H1 (cell line): ENCODE measurements at regions not wholly inside any gene's neighbourhood (a gene's known extent, or its start where the extent isn't known, plus 50 kb on each side); places are given as distances from the start of the nearest gene placed in this dataset.

Source experiments
- CTCF ChIA-PET: fragments of 300-600 bp; sonication (Branson Sonifier 250); formaldehyde crosslinking; loops from one replicate; lab custom pipeline; 2021; ENCODE audit not compliant: partially characterized antibody; lab: Charles Lee
- POLR2A ChIA-PET: fragments of 300-600 bp; sonication (Branson Sonifier 250); formaldehyde crosslinking; loops from one replicate; lab custom pipeline; 2021; ENCODE audit warnings: inconsistent platforms; ENCODE audit not compliant: partially characterized antibody; lab: Charles Lee
- DNase-seq, 2 experiments: peaks; one replicate each; pipeline versions ENCODE4 v3.0.0 to v3.0.0-alpha.2; 2010 to 2022; ENCODE audit warnings: low spot score in 2 of 2, low read depth in 1 of 2, mixed read lengths in 1 of 2
- FAIRE-seq: peaks from 2 replicates; lab custom pipeline; 2011; peaks lifted over from hg19 to GRCh38; lab: Jason Lieb, UNC
- H2AFZ ChIP-seq: 2 replicates; pipeline ENCODE4 v1.8.1; 2012; ENCODE audit warnings: low read length, inconsistent platforms
- H2AK5ac ChIP-seq: 2 replicates; pipeline ENCODE4 v1.6.1; 2013; ENCODE audit warnings: low read depth, low read length
- H2BK120ac ChIP-seq: replicated peaks from 2 replicates; pipeline ENCODE3; 2013; ENCODE audit warnings: low read depth, low read length, inconsistent platforms
- H2BK12ac ChIP-seq: 2 replicates; pipeline ENCODE4 v1.6.1; 2013; ENCODE audit warnings: low read depth, low read length
- H2BK15ac ChIP-seq: 2 replicates; pipeline ENCODE4 v1.6.1; 2013; ENCODE audit warnings: low read length
- H2BK20ac ChIP-seq: 2 replicates; pipeline ENCODE4 v1.6.1; 2013; ENCODE audit warnings: low read length
- H2BK5ac ChIP-seq: 2 replicates; pipeline ENCODE4 v1.6.1; 2013; ENCODE audit warnings: low read depth, low read length
- H3K14ac ChIP-seq: 2 replicates; pipeline ENCODE4 v1.6.1; 2013; ENCODE audit warnings: inconsistent platforms; ENCODE audit not compliant: insufficient read length
- H3K18ac ChIP-seq: 2 replicates; pipeline ENCODE4 v1.6.1; 2013; ENCODE audit warnings: low read length; ENCODE audit errors: extremely low read depth
- H3K23ac ChIP-seq: 2 replicates; pipeline ENCODE4 v1.6.1; 2013; ENCODE audit warnings: inconsistent platforms; ENCODE audit not compliant: insufficient read length
- H3K23me2 ChIP-seq: 2 replicates; pipeline ENCODE4 v1.6.1; 2013; ENCODE audit warnings: low read depth, low read length
- H3K27ac ChIP-seq: 2 replicates; pipeline ENCODE4 v1.6.1; 2011; ENCODE audit warnings: low read depth, low read length, inconsistent platforms
- H3K27me3 ChIP-seq, 4 experiments: replicated peaks in 1 of 4; 1 replicate in 1 of 4; 2 replicates in 3 of 4; pipeline versions ENCODE4 v1.6.1 to v1.8.1; 2011 to 2013; ENCODE audit warnings: low read length in 3 of 4, mild to moderate bottlenecking in 3 of 4, inconsistent platforms in 2 of 4, mixed read lengths in 2 of 4, moderate library complexity in 1 of 4; ENCODE audit not compliant: control insufficient read depth in 3 of 4, insufficient read depth in 3 of 4; ENCODE audit errors: extremely low read depth in 1 of 4
- H3K36me3 ChIP-seq, 4 experiments: 2 replicates each; pipeline versions ENCODE4 v1.6.1 to v1.8.1; 2011 to 2013; ENCODE audit warnings: mild to moderate bottlenecking in 4 of 4, low read length in 3 of 4, moderate library complexity in 2 of 4, control low read depth in 1 of 4, inconsistent platforms in 1 of 4; ENCODE audit not compliant: insufficient read depth in 4 of 4, control insufficient read depth in 2 of 4
- H3K4ac ChIP-seq: replicated peaks from 2 replicates; pipeline ENCODE3; 2013; ENCODE audit warnings: low read length, low read depth, mixed read lengths, inconsistent platforms; ENCODE audit not compliant: insufficient read length
- H3K4me1 ChIP-seq, 4 experiments: replicated peaks in 1 of 4; 1 replicate in 1 of 4; 2 replicates in 3 of 4; pipeline versions ENCODE4 v1.6.1 to v1.8.1; 2011 to 2013; ENCODE audit warnings: low read length in 3 of 4, inconsistent platforms in 2 of 4, mixed read lengths in 1 of 4; ENCODE audit not compliant: insufficient read depth in 4 of 4, control insufficient read depth in 3 of 4
- H3K4me2 ChIP-seq, 2 experiments: 2 replicates each; pipeline versions ENCODE4 v1.6.1 to v1.8.1; 2011 to 2013; ENCODE audit warnings: low read depth in 2 of 2, low read length in 2 of 2, control low read depth in 1 of 2, inconsistent platforms in 1 of 2, mild to moderate bottlenecking in 1 of 2; ENCODE audit not compliant: insufficient read depth in 1 of 2
- H3K4me3 ChIP-seq, 4 experiments: fragments of 200-600, 300-600 bp in 1 of 4; sonication (generic), shearing (Covaris generic), sonication (Bioruptor Twin) in 1 of 4; 2 replicates each; pipeline versions ENCODE4 v1.5.1 to v1.8.1; 2011 to 2016; ENCODE audit warnings: low read length in 4 of 4, low read depth in 3 of 4, control low read depth in 2 of 4, inconsistent platforms in 2 of 4, mild to moderate bottlenecking in 2 of 4, mixed read lengths in 1 of 4, moderate library complexity in 1 of 4; ENCODE audit not compliant: insufficient read depth in 2 of 4; ENCODE audit errors: extremely low read depth in 1 of 4
- H3K56ac ChIP-seq: replicated peaks from 2 replicates; pipeline ENCODE3; 2013; ENCODE audit warnings: low read depth, mild to moderate bottlenecking, mixed read lengths, low read length, inconsistent platforms; ENCODE audit not compliant: insufficient read length
- H3K79me1 ChIP-seq: 2 replicates; pipeline ENCODE4 v1.6.1; 2013; ENCODE audit warnings: low read depth, low read length, control low read depth
- H3K79me2 ChIP-seq, 2 experiments: 2 replicates each; pipeline versions ENCODE4 v1.6.1 to v1.8.1; 2012 to 2013; ENCODE audit warnings: low read length in 2 of 2, mild to moderate bottlenecking in 2 of 2, inconsistent platforms in 1 of 2; ENCODE audit not compliant: insufficient read depth in 2 of 2, control insufficient read depth in 1 of 2
- H3K9ac ChIP-seq, 4 experiments: replicated peaks in 1 of 4; 1 replicate in 1 of 4; 2 replicates in 3 of 4; pipeline versions ENCODE4 v1.6.1 to v1.8.1; 2011 to 2013; ENCODE audit warnings: low read depth in 3 of 4, low read length in 3 of 4, control low read depth in 2 of 4, mild to moderate bottlenecking in 2 of 4, moderate library complexity in 2 of 4, inconsistent platforms in 1 of 4; ENCODE audit errors: extremely low read depth in 1 of 4
- H3K9me3 ChIP-seq, 2 experiments: 2 replicates each; pipeline versions ENCODE4 v1.6.1 to v1.8.1; 2012 to 2013; ENCODE audit warnings: mild to moderate bottlenecking in 2 of 2, moderate library complexity in 2 of 2, control low read depth in 1 of 2, inconsistent platforms in 1 of 2, low read depth in 1 of 2, low read length in 1 of 2, mixed read lengths in 1 of 2; ENCODE audit not compliant: insufficient read depth in 2 of 2
- H4K20me1 ChIP-seq, 2 experiments: replicated peaks in 1 of 2; 2 replicates each; pipeline versions ENCODE3 to v1.8.1; 2011 to 2013; ENCODE audit warnings: inconsistent platforms in 2 of 2, low read length in 2 of 2, mild to moderate bottlenecking in 1 of 2; ENCODE audit not compliant: insufficient read depth in 2 of 2, control insufficient read depth in 1 of 2
- H4K5ac ChIP-seq: 2 replicates; pipeline ENCODE4 v1.6.1; 2013; ENCODE audit warnings: low read length, low read depth, mixed read lengths, inconsistent platforms; ENCODE audit not compliant: insufficient read length
- H4K8ac ChIP-seq: 2 replicates; pipeline ENCODE4 v1.8.0; 2013; ENCODE audit warnings: mild to moderate bottlenecking, moderate library complexity, low read length, inconsistent platforms; ENCODE audit not compliant: insufficient read depth; ENCODE audit errors: extremely low read depth
- H4K91ac ChIP-seq: replicated peaks from 2 replicates; pipeline ENCODE3; 2013; ENCODE audit warnings: low read length, mixed read lengths, inconsistent platforms; ENCODE audit not compliant: insufficient read length
- BRCA1 ChIP-seq: IDR thresholded peaks from 2 replicates; pipeline ENCODE4 v1.6.1; 2012; ENCODE audit warnings: low read depth, low read length, improper control_type of control experiment
- CBX5 ChIP-seq: fragments of 300-800, 300-1000 bp; sonication (generic); IDR thresholded peaks from 2 replicates; pipeline ENCODE4 v1.7.1; 2016; ENCODE audit warnings: antibody characterized with exemption, low read length, low read depth
- CBX8 ChIP-seq: fragments of 300-800, 300-1000 bp; sonication (generic); IDR thresholded peaks from 2 replicates; pipeline ENCODE4 v1.7.1; 2016; ENCODE audit warnings: low read depth, low read length, borderline replicate concordance
- CHD2 ChIP-seq: IDR thresholded peaks from 2 replicates; pipeline ENCODE4 v1.6.1; 2012; ENCODE audit warnings: low read length, improper control_type of control experiment
- CTBP2 ChIP-seq: IDR thresholded peaks from 2 replicates; pipeline ENCODE4 v1.7.0; 2011; ENCODE audit warnings: borderline replicate concordance, mild to moderate bottlenecking, moderate library complexity, mixed read lengths, low read length; ENCODE audit not compliant: insufficient read depth, insufficient read length
- JUND ChIP-seq: IDR thresholded peaks from 2 replicates; pipeline ENCODE4 v1.6.1; 2011; ENCODE audit warnings: mild to moderate bottlenecking, improper control_type of control experiment, low read length
- KDM1A ChIP-seq: fragments of 200-600, 300-600 bp; sonication (generic); IDR thresholded peaks from 2 replicates; pipeline ENCODE4 v1.7.1; 2016; ENCODE audit warnings: mild to moderate bottlenecking, low read length, borderline replicate concordance
- KDM4A ChIP-seq: IDR thresholded peaks from one replicate; pipeline ENCODE4 v1.7.1; 2012; ENCODE audit warnings: low read depth, mild to moderate bottlenecking, moderate library complexity, low read length, inconsistent platforms; ENCODE audit not compliant: severe bottlenecking
- PHF8 ChIP-seq: fragments of 200-600 bp; sonication (generic); conservative IDR thresholded peaks from 2 replicates; pipeline ENCODE4 v1.7.1; 2012; ENCODE audit warnings: low read depth, mild to moderate bottlenecking, inconsistent platforms, low read length, moderate library complexity
- POU5F1 ChIP-seq: IDR thresholded peaks from 2 replicates; pipeline ENCODE4 v1.6.1; 2011; ENCODE audit warnings: low read depth, mild to moderate bottlenecking, low read length, moderate library complexity
- RNF2 ChIP-seq: fragments of 200-900, 300-1000 bp; sonication (generic); IDR thresholded peaks from 2 replicates; pipeline ENCODE4 v1.7.1; 2016; ENCODE audit warnings: borderline replicate concordance, low read depth, mild to moderate bottlenecking, antibody characterized with exemption, low read length; ENCODE audit not compliant: poor library complexity, severe bottlenecking; ENCODE audit errors: missing control alignments
- WGBS, 2 experiments: shearing (Covaris generic) in 1 of 2; methylation state at CpG; one replicate each; pipeline versions ENCODE4 v1.1.6 to v1.1.7; 2013 to 2015; ENCODE audit warnings: low lambda C conversion rate in 2 of 2, mixed read lengths in 2 of 2, inconsistent platforms in 1 of 2, low coverage in 1 of 2, missing lambda C conversion rate in 1 of 2; ENCODE audit not compliant: insufficient replicate concordance in 2 of 2, insufficient coverage in 1 of 2, insufficient read length in 1 of 2; ENCODE audit errors: extremely low coverage in 1 of 2, missing lambda C conversion rate in 1 of 2; 5-methylcytosine and 5-hydroxymethylcytosine counted together

DNA sequence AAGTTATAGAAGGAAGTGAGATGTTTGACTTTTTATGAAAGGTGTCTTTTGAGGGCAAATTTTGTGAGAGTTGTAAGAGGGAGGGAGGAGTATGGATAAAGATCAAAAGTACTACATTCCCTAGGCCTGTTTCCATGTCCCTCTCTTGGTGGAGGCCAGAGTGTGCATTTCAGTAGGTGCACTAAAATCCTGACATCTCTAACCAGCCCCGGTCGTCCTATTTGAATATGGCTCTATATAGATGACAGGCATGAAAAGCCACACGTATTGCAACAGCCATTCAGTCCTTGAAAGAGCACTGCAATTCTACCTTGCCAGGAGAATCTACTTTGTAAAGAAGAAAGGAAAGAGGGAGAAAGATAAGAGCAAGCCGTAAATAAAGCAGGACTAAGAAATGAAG is 510.1 kb downstream of the IRS2 start:
- H3K4me2 ChIP-seq, result no peak overlapping the region
- ChIA-PET POLR2A (no interaction called here), CTCF (interaction anchor here (0.9 to 1.6 kb wide), 5 partner anchors 14 to 218 kb away, joined by 3 to 5 read pairs (median 3); no protein-coding TSS in a partner anchor)
- no peak overlapping the region for H2BK120ac ChIP-seq
- no peak overlapping the region for H3K4me3 ChIP-seq
- no peaks in the 10 kb centered on the region for H3K9me3 ChIP-seq
- H2BK12ac ChIP-seq, result no peak overlapping the region; the same call in none of the 2 replicates
- H3K36me3 ChIP-seq, result peaks cover 0 to 2% (median 0%) of the 10 kb centered on the region in 4 experiments; a peak in 1 of 8 replicates
- no peak overlapping the region for H2AK5ac ChIP-seq
- H3K79me2 ChIP-seq, result no peaks in the 10 kb centered on the region
- no peak overlapping the region for H2AFZ ChIP-seq
- no peak overlapping the region for H3K9ac ChIP-seq
- peaks cover 1 to 9% (median 5%) of the 10 kb centered on the region in 4 experiments; a peak in 5 of 7 replicates for H3K4me1 ChIP-seq
- H2BK15ac ChIP-seq, result no peak overlapping the region
- H2BK20ac ChIP-seq, result no peak overlapping the region
- H3K23ac ChIP-seq, result no peak overlapping the region
- no peaks in the 10 kb centered on the region for H3K27me3 ChIP-seq
- no peaks in the 10 kb centered on the region for H3K23me2 ChIP-seq
- no peak for TF ChIP-seq BRCA1
- TF ChIP-seq JUND, result no peak
- TF ChIP-seq RNF2, result no peak
- no peak for TF ChIP-seq POU5F1
- no peak for TF ChIP-seq PHF8
- no peak for TF ChIP-seq CBX5
- TF ChIP-seq CHD2, result no peak
- no peak for TF ChIP-seq KDM1A
- no peak for TF ChIP-seq CTBP2
- no peak for TF ChIP-seq KDM4A
- TF ChIP-seq CBX8, result no peak
- no peak overlapping the region for H3K4ac ChIP-seq
- 80% methylated on average over 4 of the region's 4 CpGs; no CpG with 5 or more reads in 1 of the 2 experiments for WGBS, 2 experiments
- no peak overlapping the region for H4K8ac ChIP-seq
- H4K20me1 ChIP-seq, result no peaks in the 10 kb centered on the region
- no peaks in the 10 kb centered on the region for H3K79me1 ChIP-seq
- no peak overlapping the region for H3K56ac ChIP-seq
- DNase-seq (no peak), FAIRE-seq (no peak)
- H3K27ac ChIP-seq, result no peak overlapping the region
- H4K91ac ChIP-seq, result no peak overlapping the region
- no peak overlapping the region for H3K18ac ChIP-seq
- H2BK5ac ChIP-seq, result no peak overlapping the region; the same call in 1 of the 2 replicates
- no peak overlapping the region for H4K5ac ChIP-seq
- H3K14ac ChIP-seq, result no peak overlapping the region
